ENCODE measurements at regions not wholly inside any gene's neighbourhood (a gene's known extent, or its start where the extent isn't known, plus 50 kb on each side); places are given as distances from the start of the nearest gene placed in this dataset.
"Not testable (repeated sequence)": the region's sequence is repeated elsewhere in the genome, so short reads cannot be mapped to it uniquely, and the experiment has no call there.

- DNase-seq (ENCODE audit: extremely low spot score, insufficient read length, low read depth) (no peak), FAIRE-seq (no peak)
Observed at GRCh38 chr4:66544281-66544680, 874.0 kb upstream of the EPHA5 start.

- DNase-seq (ENCODE audit: extremely low spot score, insufficient read length, low read depth) (no peak), FAIRE-seq (no peak)
Observed at GRCh38 chr4:66539745-66540144, 869.5 kb upstream of the EPHA5 start.

GRCh38 chr4:66524781-66525180 is 854.5 kb upstream of the EPHA5 start:
- FAIRE-seq (no peak), DNase-seq (ENCODE audit: extremely low spot score, insufficient read length, low read depth) (no peak)

- FAIRE-seq, result no peak
- DNase-seq (ENCODE audit: extremely low spot score, insufficient read length, low read depth), result no peak
Observed at GRCh38 chr4:66522244-66522643, 852.0 kb upstream of the EPHA5 start.

GRCh38 chr4:66516940-66517339 is 846.7 kb upstream of the EPHA5 start:
- FAIRE-seq, result no peak
- no peak for DNase-seq (ENCODE audit: extremely low spot score, insufficient read length, low read depth)

- no peak for DNase-seq (ENCODE audit: extremely low spot score, insufficient read length, low read depth)
- no peak for FAIRE-seq
Observed at GRCh38 chr4:66506985-66507384, 836.7 kb upstream of the EPHA5 start.

- FAIRE-seq, result no peak
- no peak for DNase-seq (ENCODE audit: extremely low spot score, insufficient read length, low read depth)
Observed at GRCh38 chr4:66501997-66502396, 831.7 kb upstream of the EPHA5 start.

- no peak for DNase-seq (ENCODE audit: extremely low spot score, insufficient read length, low read depth)
- no peak for FAIRE-seq
Observed at GRCh38 chr4:66490729-66491128, 820.4 kb upstream of the EPHA5 start.

- DNase-seq (ENCODE audit: extremely low spot score, insufficient read length, low read depth) (no peak), FAIRE-seq (no peak)
Observed at GRCh38 chr4:66489783-66490452, 819.6 kb upstream of the EPHA5 start.

GRCh38 chr4:66489370-66489769 is 819.1 kb upstream of the EPHA5 start:
- DNase-seq (ENCODE audit: extremely low spot score, insufficient read length, low read depth) (no peak), FAIRE-seq (no peak)

GRCh38 chr4:66486068-66486467 is 815.8 kb upstream of the EPHA5 start:
- DNase-seq (ENCODE audit: extremely low spot score, insufficient read length, low read depth), result no peak
- no peak for FAIRE-seq

- FAIRE-seq (no peak), DNase-seq (ENCODE audit: extremely low spot score, insufficient read length, low read depth) (no peak)
Observed at GRCh38 chr4:66482186-66482585, 811.9 kb upstream of the EPHA5 start.

- no peak for FAIRE-seq
- DNase-seq (ENCODE audit: extremely low spot score, insufficient read length, low read depth), result no peak
Observed at GRCh38 chr4:66475596-66475995, 805.3 kb upstream of the EPHA5 start.

- DNase-seq (ENCODE audit: extremely low spot score, insufficient read length, low read depth), result no peak
Observed at GRCh38 chr4:66465111-66465510, 794.8 kb upstream of the EPHA5 start.

GRCh38 chr4:66462890-66463289 is 792.6 kb upstream of the EPHA5 start:
- DNase-seq (ENCODE audit: extremely low spot score, insufficient read length, low read depth); FAIRE-seq: not testable (repeated sequence)

More at GRCh38 chr4:66465111-66465510, 794.8 kb upstream of the EPHA5 start:
- FAIRE-seq, result no peak

GRCh38 chr4:66451741-66452140 is 781.5 kb upstream of the EPHA5 start:
- FAIRE-seq (no peak), DNase-seq (ENCODE audit: extremely low spot score, insufficient read length, low read depth) (no peak)

- FAIRE-seq (no peak), DNase-seq (ENCODE audit: extremely low spot score, insufficient read length, low read depth) (no peak)
Observed at GRCh38 chr4:66443008-66443407, 772.7 kb upstream of the EPHA5 start.

GRCh38 chr4:66439508-66439907 is 769.2 kb upstream of the EPHA5 start:
- no peak for FAIRE-seq

GRCh38 chr4:66433706-66434105 is 763.4 kb upstream of the EPHA5 start:
- no peak for DNase-seq (ENCODE audit: extremely low spot score, insufficient read length, low read depth)
- FAIRE-seq, result no peak

More at GRCh38 chr4:66439508-66439907, 769.2 kb upstream of the EPHA5 start:
- no peak for DNase-seq (ENCODE audit: extremely low spot score, insufficient read length, low read depth)

GRCh38 chr4:66430856-66431255 is 760.6 kb upstream of the EPHA5 start:
- DNase-seq (ENCODE audit: extremely low spot score, insufficient read length, low read depth), result no peak
- no peak for FAIRE-seq

- DNase-seq (ENCODE audit: extremely low spot score, insufficient read length, low read depth) (no peak), FAIRE-seq (no peak)
Observed at GRCh38 chr4:66429276-66429675, 759.0 kb upstream of the EPHA5 start.

- FAIRE-seq (no peak), DNase-seq (ENCODE audit: extremely low spot score, insufficient read length, low read depth) (no peak)
Observed at GRCh38 chr4:66416425-66416824, 746.1 kb upstream of the EPHA5 start.

Data from GM18507 (cell line).